HEK293 (cell line): ENCODE measurements at regions not wholly inside any gene's neighbourhood (a gene's known extent, or its start where the extent isn't known, plus 50 kb on each side); places are given as distances from the start of the nearest gene placed in this dataset.

ENCODE experiments used
- CTCF ChIA-PET: fragments of 350-600 bp; formaldehyde crosslinking; extraction: SDS; loops from one replicate; lab custom pipeline; 2021; ENCODE audit warnings: antibody characterized with exemption; lab: Yijun Ruan, JAX
- POLR2A ChIA-PET: fragments of 300-600 bp; formaldehyde crosslinking; extraction: SDS; loops from one replicate; lab custom pipeline; 2020; ENCODE audit warnings: antibody characterized with exemption, inconsistent platforms; lab: Yijun Ruan, JAX
- H3K27ac ChIP-seq: fragments of 200-500 bp; sonication (Bioruptor generic); 2 replicates; pipeline ENCODE4 v1.5.1; 2014; ENCODE audit warnings: low read depth, low read length, control low read depth, inconsistent platforms; ENCODE audit errors: extremely low read depth
- H3K36me3 ChIP-seq, 2 experiments: fragments of 200-500 bp in 1 of 2; sonication (Bioruptor generic) in 1 of 2; 1 replicate in 1 of 2; 2 replicates in 1 of 2; pipeline ENCODE4 v1.5.1; 2014 to 2017; ENCODE audit warnings: inconsistent platforms in 2 of 2, low read length in 2 of 2; ENCODE audit not compliant: control insufficient read depth in 2 of 2, insufficient read depth in 1 of 2
- H3K4me1 ChIP-seq: fragments of 200-500 bp; sonication (Bioruptor generic); 2 replicates; pipeline ENCODE4 v1.5.1; 2014; ENCODE audit warnings: mild to moderate bottlenecking, low read length, inconsistent platforms; ENCODE audit not compliant: control insufficient read depth, insufficient read depth
- H3K4me3 ChIP-seq: 2 replicates; pipeline ENCODE4 v1.5.1; 2011; ENCODE audit warnings: low read depth, mild to moderate bottlenecking, control low read depth, low read length, moderate library complexity
- H3K9me3 ChIP-seq: fragments of 200-500 bp; sonication (Bioruptor generic); 2 replicates; pipeline ENCODE4 v1.5.1; 2014; ENCODE audit warnings: low read depth, low read length, inconsistent platforms; ENCODE audit not compliant: control insufficient read depth, insufficient read depth
- BCL11A ChIP-seq: fragments of 450-650 bp; formaldehyde crosslinking; IDR thresholded peaks from 2 replicates; pipeline ENCODE4 v1.5.1; 2016; ENCODE audit warnings: low read depth, missing biosample characterization, missing genetic modification characterization
- FEZF1 ChIP-seq: fragments of 450-650 bp; formaldehyde crosslinking; IDR thresholded peaks from 2 replicates; pipeline ENCODE4 v1.5.1; 2016; ENCODE audit warnings: missing biosample characterization, missing genetic modification characterization
- GLI2 ChIP-seq: fragments of 450-650 bp; formaldehyde crosslinking; IDR thresholded peaks from 2 replicates; pipeline ENCODE4; 2017; ENCODE audit warnings: missing biosample characterization, missing genetic modification characterization, low read depth, borderline replicate concordance
- GLIS1 ChIP-seq: fragments of 450-650 bp; formaldehyde crosslinking; IDR thresholded peaks from 2 replicates; pipeline ENCODE4 v1.5.1; 2016; ENCODE audit warnings: missing biosample characterization, missing genetic modification characterization
- ZFP3 ChIP-seq: fragments of 450-650 bp; formaldehyde crosslinking; IDR thresholded peaks from 2 replicates; pipeline ENCODE4 v1.5.1; 2016; ENCODE audit warnings: low read depth, missing biosample characterization, missing genetic modification characterization
- ZIC2 ChIP-seq: fragments of 450-650 bp; formaldehyde crosslinking; IDR thresholded peaks from 2 replicates; pipeline ENCODE4 v1.5.1; 2016; ENCODE audit warnings: missing biosample characterization, missing genetic modification characterization
- ZNF155 ChIP-seq: fragments of 450-650 bp; formaldehyde crosslinking; IDR thresholded peaks from 2 replicates; pipeline ENCODE4 v1.5.1; 2016; ENCODE audit warnings: missing biosample characterization, missing genetic modification characterization
- ZNF211 ChIP-seq: fragments of 450-650 bp; formaldehyde crosslinking; IDR thresholded peaks from 2 replicates; pipeline ENCODE4 v1.5.1; 2016; ENCODE audit warnings: low read depth, missing biosample characterization, missing genetic modification characterization
- ZNF311 ChIP-seq: fragments of 450-650 bp; formaldehyde crosslinking; IDR thresholded peaks from 2 replicates; pipeline ENCODE4 v1.5.1; 2017; ENCODE audit warnings: missing biosample characterization, missing genetic modification characterization, borderline replicate concordance
- ZNF341 ChIP-seq: fragments of 450-650 bp; formaldehyde crosslinking; IDR thresholded peaks from 2 replicates; pipeline ENCODE4; 2016; ENCODE audit warnings: low read depth, missing biosample characterization, missing genetic modification characterization
- ZNF354C ChIP-seq: fragments of 450-650 bp; formaldehyde crosslinking; IDR thresholded peaks from 2 replicates; pipeline ENCODE4 v1.5.1; 2016; ENCODE audit warnings: missing biosample characterization, missing genetic modification characterization, low read depth, borderline replicate concordance
- ZNF398 ChIP-seq: fragments of 450-650 bp; formaldehyde crosslinking; IDR thresholded peaks from 2 replicates; pipeline ENCODE4 v1.5.1; 2017; ENCODE audit warnings: missing biosample characterization, missing genetic modification characterization
- ZNF423 ChIP-seq: fragments of 450-650 bp; formaldehyde crosslinking; IDR thresholded peaks from 2 replicates; pipeline ENCODE4 v1.5.1; 2016; ENCODE audit warnings: missing biosample characterization, missing genetic modification characterization
- ZNF513 ChIP-seq: fragments of 450-650 bp; IDR thresholded peaks from 2 replicates; pipeline ENCODE4 v1.5.1; 2018; ENCODE audit warnings: missing biosample characterization, missing genetic modification characterization
- ZNF529 ChIP-seq: fragments of 450-650 bp; formaldehyde crosslinking; IDR thresholded peaks from 2 replicates; pipeline ENCODE4 v1.5.1; 2017; ENCODE audit warnings: missing genetic modification characterization, missing biosample characterization; ENCODE audit not compliant: insufficient replicate concordance
- ZNF561 ChIP-seq: fragments of 450-650 bp; IDR thresholded peaks from 2 replicates; pipeline ENCODE4 v1.5.1; 2018; ENCODE audit warnings: missing biosample characterization, missing genetic modification characterization, borderline replicate concordance
- ZNF626 ChIP-seq: fragments of 450-650 bp; sonication (Bioruptor Pico); formaldehyde crosslinking; IDR thresholded peaks from 2 replicates; pipeline ENCODE4 v1.5.1; 2018; ENCODE audit warnings: missing biosample characterization, missing genetic modification characterization, inconsistent platforms
- ZNF654 ChIP-seq: fragments of 450-650 bp; formaldehyde crosslinking; IDR thresholded peaks from 2 replicates; pipeline ENCODE4 v1.5.1; 2016; ENCODE audit warnings: low read depth, missing biosample characterization, missing genetic modification characterization

- POLR2A ChIA-PET, result no interaction called here
- TF ChIP-seq BCL11A, result no peak
- no peak for TF ChIP-seq ZNF155 (tag by site-specific recombination)
- TF ChIP-seq ZNF398 (tag by site-specific recombination), result no peak
- no peak for TF ChIP-seq ZNF626
- no peak for TF ChIP-seq ZNF561 (tag by site-specific recombination)
- TF ChIP-seq ZFP3 (tag by site-specific recombination), result no peak
- TF ChIP-seq ZNF211 (tag by site-specific recombination), result no peak
- no peak for TF ChIP-seq ZNF311 (tag by site-specific recombination)
- no peak for TF ChIP-seq ZNF423
- Histone ChIP-seq H3K9me3 (no peaks in the 10 kb centered on the region), H3K4me1 (no peaks in the 10 kb centered on the region), H3K36me3 (no peaks in the 10 kb centered on the region), H3K27ac (no peak overlapping the region), H3K4me3 (no peak overlapping the region)
- CTCF ChIA-PET, result interaction anchor here (1.4 kb wide), 1 partner anchor 495 kb away, joined by 3 read pairs; no protein-coding TSS in a partner anchor
These were observed 217.2 kb upstream of the WWC1 start for GRCh38 chr5:168073991-168074800.

GRCh38 chr5:168075387-168075786 is 216.1 kb upstream of the WWC1 start:
- H3K36me3 ChIP-seq, result no peaks in the 10 kb centered on the region
- no peak overlapping the region for H3K4me3 ChIP-seq
- no peaks in the 10 kb centered on the region for H3K9me3 ChIP-seq
- POLR2A ChIA-PET, result no interaction called here
- no peak overlapping the region for H3K27ac ChIP-seq
- no peak for TF ChIP-seq ZNF341 (tag by site-specific recombination)
- CTCF ChIA-PET, result interaction anchor here (2.5 kb wide), 1 partner anchor 10 kb away, joined by 12 read pairs; no protein-coding TSS in a partner anchor
- no peaks in the 10 kb centered on the region for H3K4me1 ChIP-seq

- CTCF ChIA-PET, result interaction anchor here (0.7 to 2.5 kb wide), 6 partner anchors 9 to 96 kb away, joined by 3 to 12 read pairs (median 4); no protein-coding TSS in a partner anchor
- Histone ChIP-seq H3K27ac (no peak overlapping the region), H3K4me3 (no peak overlapping the region), H3K4me1 (no peaks in the 10 kb centered on the region), H3K9me3 (no peaks in the 10 kb centered on the region), H3K36me3 (no peaks in the 10 kb centered on the region)
- POLR2A ChIA-PET, result no interaction called here
- TF ChIP-seq ZNF654 (tag by site-specific recombination) (0 out of 2 replicates have a peak, but pooled peaks have one; percentile 9), GLI2 (tag by site-specific recombination) (no peak)
These were observed 214.9 kb upstream of the WWC1 start for GRCh38 chr5:168076561-168076991.

GRCh38 chr5:168085261-168086031 is 206.0 kb upstream of the WWC1 start:
- TF ChIP-seq ZIC2 (tag by site-specific recombination), result peak; percentile 98
- TF ChIP-seq FEZF1 (tag by site-specific recombination), result peak; percentile 23; the same call in 1 of the 2 replicates
- no peak for TF ChIP-seq ZNF529 (tag by site-specific recombination)
- TF ChIP-seq GLIS1 (tag by site-specific recombination), result peak; percentile 88
- no peak for TF ChIP-seq ZNF513
- TF ChIP-seq ZNF354C (tag by site-specific recombination), result no peak
- Histone ChIP-seq H3K27ac (peak overlapping the region; percentile 60), H3K9me3 (no peaks in the 10 kb centered on the region), H3K4me3 (no peak overlapping the region), H3K36me3 (no peaks in the 10 kb centered on the region), H3K4me1 (peaks cover 16% of the 10 kb centered on the region)
- ChIA-PET CTCF (interaction anchor here (2.8 kb wide), 1 partner anchor 9 kb away, joined by 12 read pairs; no protein-coding TSS in a partner anchor), POLR2A (no interaction called here)
